Testis (tissue), 2 donors: ENCODE measurements at regions not wholly inside any gene's neighbourhood (a gene's known extent, or its start where the extent isn't known, plus 50 kb on each side); places are given as distances from the start of the nearest gene placed in this dataset.

ENCODE experiments used
- DNase-seq: peaks from one replicate; pipeline ENCODE4 v3.0.0-alpha.2; 2019
- H3K27ac ChIP-seq, 2 donors: fragments of 200-600 bp; sonication (generic); one replicate each; pipeline ENCODE4 v1.5.1; 2019
- H3K27me3 ChIP-seq: fragments of 200-600 bp; sonication (generic); one replicate; pipeline ENCODE4 v1.5.1; 2019
- H3K36me3 ChIP-seq: fragments of 200-600 bp; sonication (generic); one replicate; pipeline ENCODE4 v1.5.1; 2017; ENCODE audit warnings: low read depth; ENCODE audit errors: missing control alignments
- H3K4me1 ChIP-seq: fragments of 200-600 bp; sonication (generic); one replicate; pipeline ENCODE4 v1.5.1; 2019
- H3K4me3 ChIP-seq, 2 donors: fragments of 200-600 bp; sonication (generic); one replicate each; pipeline ENCODE4 v1.5.1; 2017 to 2019
- H3K9me3 ChIP-seq: fragments of 200-600 bp; sonication (generic); one replicate; pipeline ENCODE4 v1.5.1; 2017
- CTCF ChIP-seq, 3 experiments: fragments of 450-650 bp in 2 of 3; fragments of 200-600 bp in 1 of 3; sonication (generic) in 1 of 3; IDR thresholded peaks; one replicate each; pipeline ENCODE4 v1.5.1; 2016 to 2019; ENCODE audit warnings: antibody characterized with exemption in 3 of 3, mild to moderate bottlenecking in 2 of 3, moderate library complexity in 1 of 3
- POLR2A ChIP-seq: fragments of 450-650 bp; IDR thresholded peaks from one replicate; pipeline ENCODE4 v1.6.1; 2017; ENCODE audit warnings: antibody characterized with exemption, mild to moderate bottlenecking, moderate library complexity
- WGBS, 2 donors: methylation state at CpG; one replicate each; pipeline ENCODE4 v1.1.5; 2018; 5-methylcytosine and 5-hydroxymethylcytosine counted together
- intact Hi-C: fragments of 100-400 bp; cut with DNase I; formaldehyde crosslinking; loops from one replicate; pipeline ENCODE4 v1.15.1; 2023; ENCODE audit warnings: low total_unique reads

- no peak overlapping the region for H3K27ac ChIP-seq
- 76 to 88% methylated on average over 4 of the region's 4 CpGs for WGBS, 2 donors
- no peak for TF ChIP-seq POLR2A
- TF ChIP-seq CTCF (IDR thresholded peaks at IDR 0.05): no peak
- H3K36me3 ChIP-seq: no peaks in the 10 kb centered on the region
- no peak overlapping the region for H3K4me3 ChIP-seq
- intact Hi-C loops: no loop called here
- H3K9me3 ChIP-seq: no peaks in the 10 kb centered on the region
- H3K4me1 ChIP-seq: no peaks in the 10 kb centered on the region
- H3K27me3 ChIP-seq: no peaks in the 10 kb centered on the region
- DNase-seq: no peak
These were observed 1622.5 kb downstream of the REEP3 start for GRCh38 chr10:65143723-65144122.

GRCh38 chr10:65149878-65150277 is 1628.7 kb downstream of the REEP3 start:
- H3K9me3 ChIP-seq: no peaks in the 10 kb centered on the region
- H3K27ac ChIP-seq: no peak overlapping the region
- no peaks in the 10 kb centered on the region for H3K27me3 ChIP-seq
- H3K4me3 ChIP-seq: no peak overlapping the region
- H3K4me1 ChIP-seq: no peaks in the 10 kb centered on the region
- DNase-seq: no peak
- H3K36me3 ChIP-seq: no peaks in the 10 kb centered on the region
- intact Hi-C loops: no loop called here
- TF ChIP-seq POLR2A: no peak
- TF ChIP-seq CTCF (IDR thresholded peaks at IDR 0.05): no peak
- 82 to 86% methylated on average over 1 of the region's 1 CpG for WGBS, 2 donors

GRCh38 chr10:65166272-65166671 is 1645.1 kb downstream of the REEP3 start:
- TF ChIP-seq CTCF (IDR thresholded peaks at IDR 0.05): no peak
- no peak for TF ChIP-seq POLR2A
- no peaks in the 10 kb centered on the region for H3K36me3 ChIP-seq
- no peaks in the 10 kb centered on the region for H3K4me1 ChIP-seq
- H3K9me3 ChIP-seq: no peaks in the 10 kb centered on the region
- H3K4me3 ChIP-seq: no peak overlapping the region
- intact Hi-C loops: no loop called here
- DNase-seq: no peak
- no peak overlapping the region for H3K27ac ChIP-seq
- WGBS, 2 donors: 78 to 86% methylated on average over 2 to 4 of the region's 4 CpGs
- H3K27me3 ChIP-seq: no peaks in the 10 kb centered on the region

GRCh38 chr10:65172249-65172648 is 1651.0 kb downstream of the REEP3 start:
- H3K9me3 ChIP-seq: no peaks in the 10 kb centered on the region
- TF ChIP-seq POLR2A (no peak), CTCF (IDR thresholded peaks at IDR 0.05) (no peak)
- no peak overlapping the region for H3K4me3 ChIP-seq
- WGBS, 2 donors: 69 to 75% methylated on average over 2 of the region's 2 CpGs
- H3K4me1 ChIP-seq: no peaks in the 10 kb centered on the region
- H3K27ac ChIP-seq: no peak overlapping the region
- H3K36me3 ChIP-seq: no peaks in the 10 kb centered on the region
- no peak for DNase-seq
- no peaks in the 10 kb centered on the region for H3K27me3 ChIP-seq
- intact Hi-C loops: no loop called here

GRCh38 chr10:65176994-65177393 is 1655.8 kb downstream of the REEP3 start:
- DNase-seq: no peak
- Histone ChIP-seq H3K9me3 (no peaks in the 10 kb centered on the region), H3K36me3 (no peaks in the 10 kb centered on the region), H3K4me3 (no peak overlapping the region), H3K4me1 (no peaks in the 10 kb centered on the region), H3K27ac (no peak overlapping the region), H3K27me3 (no peaks in the 10 kb centered on the region)
- 59 to 71% methylated on average over 7 of the region's 7 CpGs for WGBS, 2 donors
- TF ChIP-seq CTCF (IDR thresholded peaks at IDR 0.05): no peak
- no peak for TF ChIP-seq POLR2A
- intact Hi-C loops: no loop called here
